ENCODE measurements at regions not wholly inside any gene's neighbourhood (a gene's known extent, or its start where the extent isn't known, plus 50 kb on each side); places are given as distances from the start of the nearest gene placed in this dataset.

GRCh38 chr2:190822043-190822442 is 58.6 kb upstream of the GLS start:
- no peaks in the 10 kb centered on the region for H3K27me3 ChIP-seq (ENCODE audit: insufficient read depth)
- DNase-seq (ENCODE audit: low spot score), result no peak
- no peak overlapping the region for H3K4me3 Mint-ChIP-seq
- H3K9me3 Mint-ChIP-seq, result no peaks in the 10 kb centered on the region; the same call in 2 of the 3 replicates
- H3K4me1 ChIP-seq (ENCODE audit: insufficient read depth), result no peaks in the 10 kb centered on the region
- no peaks in the 10 kb centered on the region for H3K36me3 ChIP-seq (ENCODE audit: insufficient read depth)
- no peaks in the 10 kb centered on the region for H4K20me1 ChIP-seq (replicated peaks; ENCODE audit: insufficient read depth)
- ATAC-seq, result no peak
- TF ChIP-seq EZH2phosphoT487 (IDR thresholded peaks at IDR 0.05; ENCODE audit: unreplicated experiment), result no peak
- no peak for TF ChIP-seq NANOG (IDR thresholded peaks at IDR 0.05; ENCODE audit: borderline replicate concordance)
- no peak for TF ChIP-seq STAT1 (IDR thresholded peaks at IDR 0.05; ENCODE audit: unreplicated experiment)
- no peak for TF ChIP-seq JUNB (IDR thresholded peaks at IDR 0.05; ENCODE audit: unreplicated experiment)
- TF ChIP-seq, protein P1, sequence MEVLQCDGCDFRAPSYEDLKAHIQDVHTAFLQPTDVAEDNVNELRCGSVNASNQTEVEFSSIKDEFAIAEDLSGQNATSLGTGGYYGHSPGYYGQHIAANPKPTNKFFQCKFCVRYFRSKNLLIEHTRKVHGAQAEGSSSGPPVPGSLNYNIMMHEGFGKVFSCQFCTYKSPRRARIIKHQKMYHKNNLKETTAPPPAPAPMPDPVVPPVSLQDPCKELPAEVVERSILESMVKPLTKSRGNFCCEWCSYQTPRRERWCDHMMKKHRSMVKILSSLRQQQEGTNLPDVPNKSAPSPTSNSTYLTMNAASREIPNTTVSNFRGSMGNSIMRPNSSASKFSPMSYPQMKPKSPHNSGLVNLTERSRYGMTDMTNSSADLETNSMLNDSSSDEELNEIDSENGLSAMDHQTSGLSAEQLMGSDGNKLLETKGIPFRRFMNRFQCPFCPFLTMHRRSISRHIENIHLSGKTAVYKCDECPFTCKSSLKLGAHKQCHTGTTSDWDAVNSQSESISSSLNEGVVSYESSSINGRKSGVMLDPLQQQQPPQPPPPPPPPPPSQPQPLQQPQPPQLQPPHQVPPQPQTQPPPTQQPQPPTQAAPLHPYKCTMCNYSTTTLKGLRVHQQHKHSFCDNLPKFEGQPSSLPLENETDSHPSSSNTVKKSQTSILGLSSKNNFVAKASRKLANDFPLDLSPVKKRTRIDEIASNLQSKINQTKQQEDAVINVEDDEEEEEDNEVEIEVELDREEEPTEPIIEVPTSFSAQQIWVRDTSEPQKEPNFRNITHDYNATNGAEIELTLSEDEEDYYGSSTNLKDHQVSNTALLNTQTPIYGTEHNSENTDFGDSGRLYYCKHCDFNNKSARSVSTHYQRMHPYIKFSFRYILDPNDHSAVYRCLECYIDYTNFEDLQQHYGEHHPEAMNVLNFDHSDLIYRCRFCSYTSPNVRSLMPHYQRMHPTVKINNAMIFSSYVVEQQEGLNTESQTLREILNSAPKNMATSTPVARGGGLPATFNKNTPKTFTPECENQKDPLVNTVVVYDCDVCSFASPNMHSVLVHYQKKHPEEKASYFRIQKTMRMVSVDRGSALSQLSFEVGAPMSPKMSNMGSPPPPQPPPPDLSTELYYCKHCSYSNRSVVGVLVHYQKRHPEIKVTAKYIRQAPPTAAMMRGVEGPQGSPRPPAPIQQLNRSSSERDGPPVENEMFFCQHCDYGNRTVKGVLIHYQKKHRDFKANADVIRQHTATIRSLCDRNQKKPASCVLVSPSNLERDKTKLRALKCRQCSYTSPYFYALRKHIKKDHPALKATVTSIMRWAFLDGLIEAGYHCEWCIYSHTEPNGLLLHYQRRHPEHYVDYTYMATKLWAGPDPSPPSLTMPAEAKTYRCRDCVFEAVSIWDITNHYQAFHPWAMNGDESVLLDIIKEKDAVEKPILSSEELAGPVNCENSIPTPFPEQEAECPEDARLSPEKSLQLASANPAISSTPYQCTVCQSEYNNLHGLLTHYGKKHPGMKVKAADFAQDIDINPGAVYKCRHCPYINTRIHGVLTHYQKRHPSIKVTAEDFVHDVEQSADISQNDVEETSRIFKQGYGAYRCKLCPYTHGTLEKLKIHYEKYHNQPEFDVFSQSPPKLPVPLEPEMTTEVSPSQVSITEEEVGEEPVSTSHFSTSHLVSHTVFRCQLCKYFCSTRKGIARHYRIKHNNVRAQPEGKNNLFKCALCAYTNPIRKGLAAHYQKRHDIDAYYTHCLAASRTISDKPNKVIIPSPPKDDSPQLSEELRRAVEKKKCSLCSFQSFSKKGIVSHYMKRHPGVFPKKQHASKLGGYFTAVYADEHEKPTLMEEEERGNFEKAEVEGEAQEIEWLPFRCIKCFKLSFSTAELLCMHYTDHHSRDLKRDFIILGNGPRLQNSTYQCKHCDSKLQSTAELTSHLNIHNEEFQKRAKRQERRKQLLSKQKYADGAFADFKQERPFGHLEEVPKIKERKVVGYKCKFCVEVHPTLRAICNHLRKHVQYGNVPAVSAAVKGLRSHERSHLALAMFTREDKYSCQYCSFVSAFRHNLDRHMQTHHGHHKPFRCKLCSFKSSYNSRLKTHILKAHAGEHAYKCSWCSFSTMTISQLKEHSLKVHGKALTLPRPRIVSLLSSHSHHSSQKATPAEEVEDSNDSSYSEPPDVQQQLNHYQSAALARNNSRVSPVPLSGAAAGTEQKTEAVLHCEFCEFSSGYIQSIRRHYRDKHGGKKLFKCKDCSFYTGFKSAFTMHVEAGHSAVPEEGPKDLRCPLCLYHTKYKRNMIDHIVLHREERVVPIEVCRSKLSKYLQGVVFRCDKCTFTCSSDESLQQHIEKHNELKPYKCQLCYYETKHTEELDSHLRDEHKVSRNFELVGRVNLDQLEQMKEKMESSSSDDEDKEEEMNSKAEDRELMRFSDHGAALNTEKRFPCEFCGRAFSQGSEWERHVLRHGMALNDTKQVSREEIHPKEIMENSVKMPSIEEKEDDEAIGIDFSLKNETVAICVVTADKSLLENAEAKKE (CRISPR knock-in tag; IDR thresholded peaks at IDR 0.05), result no peak
- TF ChIP-seq CREB1 (CRISPR knock-in tag; IDR thresholded peaks at IDR 0.05; ENCODE audit: low read depth), result no peak
- H3K27me3 Mint-ChIP-seq (ENCODE audit: insufficient read depth, low read depth, poor library complexity), result peaks cover 2% of the 10 kb centered on the region
- H3K27ac ChIP-seq (ENCODE audit: low read depth), result no peak overlapping the region
- H3K4me2 ChIP-seq, result no peak overlapping the region
- H3F3A ChIP-seq (replicated peaks; ENCODE audit: low read depth), result no peaks in the 10 kb centered on the region
- H2AFZ ChIP-seq, result no peak overlapping the region
- 0 out of 2 replicates have a peak, but pooled peaks cover 4% of the 10 kb centered on the region for H3K9me2 ChIP-seq (ENCODE audit: insufficient read depth)
- H3K27ac Mint-ChIP-seq, result no peak overlapping the region
- H3K4me3 ChIP-seq, result no peak overlapping the region
- H3K36me3 Mint-ChIP-seq (ENCODE audit: low read depth), result no peaks in the 10 kb centered on the region
- no peaks in the 10 kb centered on the region for H3K4me1 Mint-ChIP-seq
- H3K79me2 ChIP-seq (replicated peaks; ENCODE audit: insufficient read depth), result no peaks in the 10 kb centered on the region

DNA sequence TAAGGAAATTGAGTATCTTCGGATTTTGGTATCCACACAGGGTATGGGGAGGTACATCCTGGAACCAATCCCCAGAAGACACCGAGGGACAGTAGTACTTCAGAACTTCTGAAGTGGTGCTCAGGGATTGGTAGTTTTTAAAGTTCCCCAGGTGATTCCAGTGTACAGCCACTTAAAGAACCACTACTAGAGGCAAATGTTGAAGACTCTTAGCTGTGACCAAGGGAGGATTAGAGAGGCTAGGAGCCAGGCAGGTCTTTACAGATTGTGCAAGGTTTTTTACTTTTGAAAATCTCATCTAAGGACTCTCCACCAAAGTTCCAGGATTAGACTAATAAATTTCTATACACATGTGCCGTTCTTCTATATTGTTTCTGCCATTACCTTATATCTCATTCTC is 52.9 kb upstream of the GLS start:
- no peaks in the 10 kb centered on the region for H4K20me1 ChIP-seq (replicated peaks; ENCODE audit: insufficient read depth)
- H3F3A ChIP-seq (replicated peaks; ENCODE audit: low read depth), result no peaks in the 10 kb centered on the region
- Mint-ChIP-seq H3K27ac (no peak overlapping the region), H3K9me3 (no peaks in the 10 kb centered on the region), H3K27me3 (ENCODE audit: insufficient read depth, low read depth, poor library complexity) (peaks cover 2% of the 10 kb centered on the region), H3K4me1 (no peaks in the 10 kb centered on the region), H3K4me3 (no peak overlapping the region), H3K36me3 (ENCODE audit: low read depth) (no peaks in the 10 kb centered on the region)
- H3K27me3 ChIP-seq (ENCODE audit: insufficient read depth), result no peaks in the 10 kb centered on the region
- H3K36me3 ChIP-seq (ENCODE audit: insufficient read depth), result no peaks in the 10 kb centered on the region
- DNase-seq (ENCODE audit: low spot score) (no peak), ATAC-seq (no peak)
- no peak overlapping the region for H3K4me3 ChIP-seq
- H3K4me2 ChIP-seq, result no peak overlapping the region
- no peak overlapping the region for H3K27ac ChIP-seq (ENCODE audit: low read depth)
- no peak overlapping the region for H2AFZ ChIP-seq
- H3K9me2 ChIP-seq (ENCODE audit: insufficient read depth), result 0 out of 2 replicates have a peak, but pooled peaks cover 4% of the 10 kb centered on the region
- H3K79me2 ChIP-seq (replicated peaks; ENCODE audit: insufficient read depth), result no peaks in the 10 kb centered on the region
- TF ChIP-seq EZH2phosphoT487 (IDR thresholded peaks at IDR 0.05; ENCODE audit: unreplicated experiment), result no peak
- no peak for TF ChIP-seq STAT1 (IDR thresholded peaks at IDR 0.05; ENCODE audit: unreplicated experiment)
- TF ChIP-seq, protein P2, sequence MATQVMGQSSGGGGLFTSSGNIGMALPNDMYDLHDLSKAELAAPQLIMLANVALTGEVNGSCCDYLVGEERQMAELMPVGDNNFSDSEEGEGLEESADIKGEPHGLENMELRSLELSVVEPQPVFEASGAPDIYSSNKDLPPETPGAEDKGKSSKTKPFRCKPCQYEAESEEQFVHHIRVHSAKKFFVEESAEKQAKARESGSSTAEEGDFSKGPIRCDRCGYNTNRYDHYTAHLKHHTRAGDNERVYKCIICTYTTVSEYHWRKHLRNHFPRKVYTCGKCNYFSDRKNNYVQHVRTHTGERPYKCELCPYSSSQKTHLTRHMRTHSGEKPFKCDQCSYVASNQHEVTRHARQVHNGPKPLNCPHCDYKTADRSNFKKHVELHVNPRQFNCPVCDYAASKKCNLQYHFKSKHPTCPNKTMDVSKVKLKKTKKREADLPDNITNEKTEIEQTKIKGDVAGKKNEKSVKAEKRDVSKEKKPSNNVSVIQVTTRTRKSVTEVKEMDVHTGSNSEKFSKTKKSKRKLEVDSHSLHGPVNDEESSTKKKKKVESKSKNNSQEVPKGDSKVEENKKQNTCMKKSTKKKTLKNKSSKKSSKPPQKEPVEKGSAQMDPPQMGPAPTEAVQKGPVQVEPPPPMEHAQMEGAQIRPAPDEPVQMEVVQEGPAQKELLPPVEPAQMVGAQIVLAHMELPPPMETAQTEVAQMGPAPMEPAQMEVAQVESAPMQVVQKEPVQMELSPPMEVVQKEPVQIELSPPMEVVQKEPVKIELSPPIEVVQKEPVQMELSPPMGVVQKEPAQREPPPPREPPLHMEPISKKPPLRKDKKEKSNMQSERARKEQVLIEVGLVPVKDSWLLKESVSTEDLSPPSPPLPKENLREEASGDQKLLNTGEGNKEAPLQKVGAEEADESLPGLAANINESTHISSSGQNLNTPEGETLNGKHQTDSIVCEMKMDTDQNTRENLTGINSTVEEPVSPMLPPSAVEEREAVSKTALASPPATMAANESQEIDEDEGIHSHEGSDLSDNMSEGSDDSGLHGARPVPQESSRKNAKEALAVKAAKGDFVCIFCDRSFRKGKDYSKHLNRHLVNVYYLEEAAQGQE (IDR thresholded peaks at IDR 0.05; ENCODE audit: unreplicated experiment), result no peak
- H3K4me1 ChIP-seq (ENCODE audit: insufficient read depth), result no peaks in the 10 kb centered on the region

Measured in GM23338 (cell line).